Right atrium auricular region (tissue), 2 donors: ENCODE measurements at regions not wholly inside any gene's neighbourhood (a gene's known extent, or its start where the extent isn't known, plus 50 kb on each side); places are given as distances from the start of the nearest gene placed in this dataset.

ENCODE experiments used
- DNase-seq: peaks from one replicate; pipeline ENCODE4 v3.0.0-alpha.2; 2019; ENCODE audit warnings: low spot score
- H3K27ac ChIP-seq, 2 donors: fragments of 200-600 bp; sonication (generic); 1 replicate in 1 of 2; 2 replicates in 1 of 2; pipeline ENCODE4 v1.5.1; 2016 to 2019
- H3K27me3 ChIP-seq, 2 donors: fragments of 200-600 bp; sonication (generic); one replicate each; pipeline versions ENCODE4 v1.5.1 to v1.6.0; 2017 to 2019
- H3K36me3 ChIP-seq: fragments of 200-600 bp; sonication (generic); one replicate; pipeline ENCODE4 v1.5.1; 2016
- H3K4me1 ChIP-seq, 2 donors: fragments of 200-600 bp; sonication (generic); one replicate each; pipeline versions ENCODE4 v1.5.1 to v1.6.0; 2017 to 2019
- H3K4me3 ChIP-seq, 2 donors: fragments of 200-600 bp; sonication (generic); 1 replicate in 1 of 2; 2 replicates in 1 of 2; pipeline ENCODE4 v1.5.1; 2017 to 2019; ENCODE audit warnings: mild to moderate bottlenecking in 1 of 2, moderate library complexity in 1 of 2
- H3K9me3 ChIP-seq, 2 donors: fragments of 200-600 bp; sonication (generic); one replicate each; pipeline ENCODE4 v1.5.1; 2019
- TF ChIP-seq, protein P1 (sequence below), 2 donors: fragments of 200-600 bp; sonication (generic); IDR thresholded peaks; one replicate each; pipeline ENCODE4 v1.5.1; 2019; ENCODE audit warnings: antibody characterized with exemption in 2 of 2

GRCh38 chr10:3016016-3016415 is 51.3 kb upstream of the PFKP start:
- H3K36me3 ChIP-seq, result no peaks in the 10 kb centered on the region
- H3K27ac ChIP-seq, result no peak overlapping the region
- no peaks in the 10 kb centered on the region for H3K27me3 ChIP-seq
- TF ChIP-seq, protein P1, sequence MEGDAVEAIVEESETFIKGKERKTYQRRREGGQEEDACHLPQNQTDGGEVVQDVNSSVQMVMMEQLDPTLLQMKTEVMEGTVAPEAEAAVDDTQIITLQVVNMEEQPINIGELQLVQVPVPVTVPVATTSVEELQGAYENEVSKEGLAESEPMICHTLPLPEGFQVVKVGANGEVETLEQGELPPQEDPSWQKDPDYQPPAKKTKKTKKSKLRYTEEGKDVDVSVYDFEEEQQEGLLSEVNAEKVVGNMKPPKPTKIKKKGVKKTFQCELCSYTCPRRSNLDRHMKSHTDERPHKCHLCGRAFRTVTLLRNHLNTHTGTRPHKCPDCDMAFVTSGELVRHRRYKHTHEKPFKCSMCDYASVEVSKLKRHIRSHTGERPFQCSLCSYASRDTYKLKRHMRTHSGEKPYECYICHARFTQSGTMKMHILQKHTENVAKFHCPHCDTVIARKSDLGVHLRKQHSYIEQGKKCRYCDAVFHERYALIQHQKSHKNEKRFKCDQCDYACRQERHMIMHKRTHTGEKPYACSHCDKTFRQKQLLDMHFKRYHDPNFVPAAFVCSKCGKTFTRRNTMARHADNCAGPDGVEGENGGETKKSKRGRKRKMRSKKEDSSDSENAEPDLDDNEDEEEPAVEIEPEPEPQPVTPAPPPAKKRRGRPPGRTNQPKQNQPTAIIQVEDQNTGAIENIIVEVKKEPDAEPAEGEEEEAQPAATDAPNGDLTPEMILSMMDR (IDR thresholded peaks at IDR 0.05), result no peak
- no peak for DNase-seq
- no peaks in the 10 kb centered on the region for H3K9me3 ChIP-seq
- H3K4me3 ChIP-seq, result no peak overlapping the region
- H3K4me1 ChIP-seq, result no peaks in the 10 kb centered on the region

DNA sequence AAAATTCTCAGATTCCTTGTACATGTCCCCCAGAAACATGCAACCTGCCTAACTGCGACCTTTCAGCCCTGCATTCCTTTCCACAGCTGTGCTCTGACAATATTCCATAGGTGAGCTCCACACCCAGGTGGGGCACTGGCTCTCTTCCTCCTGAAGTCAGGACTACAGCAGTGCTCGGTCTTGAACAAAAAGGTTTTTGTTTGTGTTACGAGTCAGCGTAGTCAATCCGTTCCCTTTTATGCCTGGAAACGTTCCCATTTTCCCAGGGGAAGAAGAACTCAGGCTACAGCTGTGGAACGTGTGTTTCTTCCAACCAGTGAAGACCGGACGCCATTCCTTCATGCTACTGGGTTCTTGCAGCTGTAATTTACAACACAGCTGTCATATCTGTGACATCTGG is 52.4 kb upstream of the PFKP start:
- no peaks in the 10 kb centered on the region for H3K27me3 ChIP-seq
- no peaks in the 10 kb centered on the region for H3K4me1 ChIP-seq
- DNase-seq, result no peak
- TF ChIP-seq, protein P1 (IDR thresholded peaks at IDR 0.05), result no peak
- H3K9me3 ChIP-seq, result no peaks in the 10 kb centered on the region
- H3K27ac ChIP-seq, result no peak overlapping the region
- no peaks in the 10 kb centered on the region for H3K36me3 ChIP-seq
- H3K4me3 ChIP-seq, result no peak overlapping the region

- TF ChIP-seq, protein P1 (IDR thresholded peaks at IDR 0.05), result no peak
- DNase-seq, result no peak
These were observed 55.1 kb upstream of the PFKP start for GRCh38 chr10:3012223-3012622.

DNA sequence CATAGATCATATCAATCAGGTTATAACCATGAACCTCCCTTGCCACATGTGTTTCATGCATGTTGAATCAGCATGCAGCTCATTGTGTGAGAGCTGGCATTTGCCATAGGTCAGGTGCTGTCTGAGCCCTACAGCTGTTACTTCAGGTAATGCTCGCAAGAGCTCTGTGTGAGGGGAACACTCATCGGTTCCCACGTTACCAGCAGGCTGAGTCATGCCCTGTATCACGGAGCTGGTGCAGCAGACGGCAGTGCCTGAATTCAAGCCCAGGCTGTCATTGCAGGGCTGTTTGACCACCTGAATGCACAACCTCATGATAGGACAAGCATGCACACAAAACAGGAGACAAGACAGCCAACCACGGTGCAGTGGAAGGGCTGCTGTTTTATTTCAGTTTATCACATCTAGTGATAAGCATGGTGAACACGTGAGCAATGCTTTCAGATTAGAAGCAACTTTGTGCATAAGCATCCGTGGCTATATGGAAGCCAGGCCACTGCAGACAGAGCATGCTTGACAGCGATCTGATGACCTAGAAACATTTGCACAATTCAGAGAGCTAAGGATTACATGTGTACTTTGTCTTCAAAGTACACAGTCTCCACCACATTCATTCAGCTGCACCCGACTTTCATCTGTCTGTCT is 56.4 kb upstream of the PFKP start:
- TF ChIP-seq, protein P1 (IDR thresholded peaks at IDR 0.05), result no peak
- no peak for DNase-seq

More at GRCh38 chr10:3012223-3012622, 55.1 kb upstream of the PFKP start:
- Histone ChIP-seq H3K27me3 (no peaks in the 10 kb centered on the region), H3K4me3 (no peak overlapping the region), H3K4me1 (no peaks in the 10 kb centered on the region), H3K9me3 (no peaks in the 10 kb centered on the region), H3K36me3 (no peaks in the 10 kb centered on the region), H3K27ac (no peak overlapping the region)

GRCh38 chr10:3010334-3010733 is 57.0 kb upstream of the PFKP start:
- no peak overlapping the region for H3K27ac ChIP-seq
- H3K36me3 ChIP-seq, result no peaks in the 10 kb centered on the region
- H3K9me3 ChIP-seq, result no peaks in the 10 kb centered on the region
- TF ChIP-seq, protein P1 (IDR thresholded peaks at IDR 0.05), result no peak
- no peak overlapping the region for H3K4me3 ChIP-seq
- H3K4me1 ChIP-seq, result no peaks in the 10 kb centered on the region
- H3K27me3 ChIP-seq, result no peaks in the 10 kb centered on the region
- no peak for DNase-seq

More for the DNA sequence above, 56.4 kb upstream of the PFKP start:
- H3K27me3 ChIP-seq, result no peaks in the 10 kb centered on the region
- no peaks in the 10 kb centered on the region for H3K9me3 ChIP-seq
- no peak overlapping the region for H3K27ac ChIP-seq
- no peaks in the 10 kb centered on the region for H3K4me1 ChIP-seq
- H3K4me3 ChIP-seq, result no peak overlapping the region
- no peaks in the 10 kb centered on the region for H3K36me3 ChIP-seq

DNA sequence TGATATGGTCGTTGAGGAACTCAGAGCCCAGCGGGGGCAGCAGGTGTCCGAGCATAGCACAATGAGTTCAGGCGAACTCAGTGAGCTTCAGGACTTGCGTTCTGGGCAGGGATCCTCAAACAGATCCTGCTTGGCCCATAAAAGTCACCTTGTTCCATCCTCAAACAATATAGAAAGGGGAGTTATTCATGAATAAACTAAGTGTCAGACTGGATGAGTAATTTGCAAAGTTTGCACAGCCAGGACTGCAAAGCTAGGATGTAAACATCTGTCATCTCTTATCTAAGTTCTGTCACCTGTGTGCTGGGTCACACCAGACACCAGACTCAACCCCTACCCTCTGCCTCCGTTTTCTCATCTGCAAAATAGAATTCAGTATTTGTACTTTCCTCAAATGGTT is 58.0 kb upstream of the PFKP start:
- H3K27ac ChIP-seq, result no peak overlapping the region
- no peaks in the 10 kb centered on the region for H3K36me3 ChIP-seq
- TF ChIP-seq, protein P1 (IDR thresholded peaks at IDR 0.05), result no peak
- no peaks in the 10 kb centered on the region for H3K9me3 ChIP-seq
- H3K4me3 ChIP-seq, result no peak overlapping the region
- DNase-seq, result no peak
- H3K27me3 ChIP-seq, result no peaks in the 10 kb centered on the region
- no peaks in the 10 kb centered on the region for H3K4me1 ChIP-seq
